Immature natural killer cell (primary cell): ENCODE measurements at regions not wholly inside any gene's neighbourhood (a gene's known extent, or its start where the extent isn't known, plus 50 kb on each side); places are given as distances from the start of the nearest gene placed in this dataset.

Source experiments
- DNase-seq, 3 donors: peaks; one replicate each; pipeline ENCODE4 v3.0.0; 2022; ENCODE audit warnings: mixed read lengths in 1 of 3
- H3K27ac Mint-ChIP-seq, 6 donors: one replicate each; pipeline ENCODE4 v1.8.0; 2020; ENCODE audit warnings: mixed read lengths in 6 of 6, mild to moderate bottlenecking in 5 of 6, inconsistent platforms in 4 of 6, moderate library complexity in 3 of 6
- H3K27me3 Mint-ChIP-seq, 3 donors: one replicate each; pipeline ENCODE4 v1.8.0; 2020 to 2021; ENCODE audit warnings: low read depth in 3 of 3, mild to moderate bottlenecking in 3 of 3, mixed read lengths in 3 of 3, moderate library complexity in 3 of 3, inconsistent platforms in 1 of 3
- H3K36me3 Mint-ChIP-seq, 3 donors: one replicate each; pipeline ENCODE4 v1.8.0; 2020; ENCODE audit warnings: mixed read lengths in 3 of 3, inconsistent platforms in 2 of 3, mild to moderate bottlenecking in 2 of 3
- H3K4me1 Mint-ChIP-seq, 2 donors: one replicate each; pipeline ENCODE4 v1.8.0; 2020; ENCODE audit warnings: inconsistent platforms in 2 of 2, mild to moderate bottlenecking in 2 of 2, mixed read lengths in 2 of 2, moderate library complexity in 1 of 2
- H3K4me3 Mint-ChIP-seq, 5 donors: one replicate each; pipeline ENCODE4 v1.8.0; 2020; ENCODE audit warnings: mild to moderate bottlenecking in 5 of 5, mixed read lengths in 5 of 5, inconsistent platforms in 3 of 5, moderate library complexity in 3 of 5
- H3K9me3 Mint-ChIP-seq, 6 donors: one replicate each; pipeline ENCODE4 v1.8.0; 2020; ENCODE audit warnings: mild to moderate bottlenecking in 6 of 6, mixed read lengths in 6 of 6, inconsistent platforms in 4 of 6, moderate library complexity in 3 of 6

GRCh38 chr16:86171329-86171728 lies 272.4 kb downstream of the IRF8 start:
- H3K4me3 Mint-ChIP-seq, result no peak overlapping the region
- H3K4me1 Mint-ChIP-seq, result peaks cover 3 to 10% of the 10 kb centered on the region in 2 donors
- peaks cover 2 to 9% (median 4%) of the 10 kb centered on the region in 3 donors for H3K27me3 Mint-ChIP-seq
- H3K27ac Mint-ChIP-seq, result no peak overlapping the region
- no peaks in the 10 kb centered on the region for H3K36me3 Mint-ChIP-seq
- peaks cover 0 to under 1% (median 0%) of the 10 kb centered on the region in 6 donors for H3K9me3 Mint-ChIP-seq
- DNase-seq, result no peak

GRCh38 chr16:86175816-86176215 lies 276.9 kb downstream of the IRF8 start:
- H3K4me1 Mint-ChIP-seq, result no peaks in the 10 kb centered on the region
- H3K27ac Mint-ChIP-seq, result no peak overlapping the region
- DNase-seq, result no peak
- no peaks in the 10 kb centered on the region for H3K9me3 Mint-ChIP-seq
- peaks cover 3 to 8% (median 8%) of the 10 kb centered on the region in 3 donors for H3K27me3 Mint-ChIP-seq
- no peak overlapping the region for H3K4me3 Mint-ChIP-seq
- no peaks in the 10 kb centered on the region for H3K36me3 Mint-ChIP-seq

- Mint-ChIP-seq H3K36me3 (no peaks in the 10 kb centered on the region), H3K4me1 (no peaks in the 10 kb centered on the region), H3K4me3 (no peak overlapping the region), H3K27me3 (peaks cover 3 to 8% (median 8%) of the 10 kb centered on the region in 3 donors), H3K27ac (no peak overlapping the region), H3K9me3 (no peaks in the 10 kb centered on the region)
- no peak for DNase-seq
Observed at GRCh38 chr16:86176462-86176861, 277.5 kb downstream of the IRF8 start.

GRCh38 chr16:86180244-86180643 lies 281.3 kb downstream of the IRF8 start:
- Mint-ChIP-seq H3K9me3 (no peaks in the 10 kb centered on the region), H3K27ac (no peak overlapping the region), H3K4me3 (no peak overlapping the region), H3K36me3 (no peaks in the 10 kb centered on the region), H3K4me1 (no peaks in the 10 kb centered on the region), H3K27me3 (peaks cover 4 to 8% (median 4%) of the 10 kb centered on the region in 3 donors)
- no peak for DNase-seq

- DNase-seq, result no peak
- H3K27ac Mint-ChIP-seq, result no peak overlapping the region
- H3K36me3 Mint-ChIP-seq, result no peaks in the 10 kb centered on the region
- no peaks in the 10 kb centered on the region for H3K9me3 Mint-ChIP-seq
- H3K4me3 Mint-ChIP-seq, result no peak overlapping the region
- no peaks in the 10 kb centered on the region for H3K4me1 Mint-ChIP-seq
- H3K27me3 Mint-ChIP-seq, result peaks cover 4 to 8% (median 4%) of the 10 kb centered on the region in 3 donors
Observed at GRCh38 chr16:86180780-86181179, 281.8 kb downstream of the IRF8 start.

- H3K4me3 Mint-ChIP-seq, result no peak overlapping the region
- no peak overlapping the region for H3K27ac Mint-ChIP-seq
- no peaks in the 10 kb centered on the region for H3K36me3 Mint-ChIP-seq
Observed at GRCh38 chr16:86181526-86181925, 282.6 kb downstream of the IRF8 start.

GRCh38 chr16:86184185-86184584 lies 285.2 kb downstream of the IRF8 start:
- no peaks in the 10 kb centered on the region for H3K36me3 Mint-ChIP-seq
- no peaks in the 10 kb centered on the region for H3K9me3 Mint-ChIP-seq
- H3K4me1 Mint-ChIP-seq, result no peaks in the 10 kb centered on the region
- no peak for DNase-seq
- no peak overlapping the region for H3K4me3 Mint-ChIP-seq
- peaks cover 0 to 5% (median 3%) of the 10 kb centered on the region in 3 donors for H3K27me3 Mint-ChIP-seq
- no peak overlapping the region for H3K27ac Mint-ChIP-seq

More at GRCh38 chr16:86181526-86181925, 282.6 kb downstream of the IRF8 start:
- Mint-ChIP-seq H3K9me3 (no peaks in the 10 kb centered on the region), H3K4me1 (no peaks in the 10 kb centered on the region), H3K27me3 (peaks cover 2 to 5% (median 4%) of the 10 kb centered on the region in 3 donors)
- DNase-seq, result no peak

- Mint-ChIP-seq H3K4me3 (no peak overlapping the region), H3K27ac (no peak overlapping the region), H3K4me1 (no peaks in the 10 kb centered on the region), H3K27me3 (peaks cover 0 to 8% (median 3%) of the 10 kb centered on the region in 3 donors), H3K36me3 (no peaks in the 10 kb centered on the region), H3K9me3 (no peaks in the 10 kb centered on the region)
- DNase-seq, result no peak
Observed at GRCh38 chr16:86185089-86185488, 286.1 kb downstream of the IRF8 start.

GRCh38 chr16:86186313-86186712 lies 287.4 kb downstream of the IRF8 start:
- no peaks in the 10 kb centered on the region for H3K36me3 Mint-ChIP-seq
- no peak overlapping the region for H3K27ac Mint-ChIP-seq
- DNase-seq, result no peak
- H3K4me3 Mint-ChIP-seq, result no peak overlapping the region
- H3K9me3 Mint-ChIP-seq, result no peaks in the 10 kb centered on the region
- H3K4me1 Mint-ChIP-seq, result no peaks in the 10 kb centered on the region
- peaks cover 0 to 11% (median 3%) of the 10 kb centered on the region in 3 donors for H3K27me3 Mint-ChIP-seq

- H3K27me3 Mint-ChIP-seq, result peaks cover 0 to 14% (median 4%) of the 10 kb centered on the region in 3 donors
- H3K36me3 Mint-ChIP-seq, result no peaks in the 10 kb centered on the region
- no peak for DNase-seq
- H3K4me1 Mint-ChIP-seq, result no peaks in the 10 kb centered on the region
- H3K4me3 Mint-ChIP-seq, result no peak overlapping the region
- no peak overlapping the region for H3K27ac Mint-ChIP-seq
- no peaks in the 10 kb centered on the region for H3K9me3 Mint-ChIP-seq
Observed at GRCh38 chr16:86189934-86190333, 291.0 kb downstream of the IRF8 start.

- Mint-ChIP-seq H3K27ac (no peak overlapping the region), H3K4me1 (no peaks in the 10 kb centered on the region), H3K9me3 (no peaks in the 10 kb centered on the region), H3K4me3 (no peak overlapping the region), H3K36me3 (no peaks in the 10 kb centered on the region), H3K27me3 (peaks cover 3 to 14% (median 4%) of the 10 kb centered on the region in 3 donors)
- no peak for DNase-seq
Observed at GRCh38 chr16:86191663-86192062, 292.7 kb downstream of the IRF8 start.

- no peak overlapping the region for H3K27ac Mint-ChIP-seq
- H3K27me3 Mint-ChIP-seq, result peaks cover 3 to 20% (median 9%) of the 10 kb centered on the region in 3 donors
- H3K36me3 Mint-ChIP-seq, result no peaks in the 10 kb centered on the region
- H3K4me1 Mint-ChIP-seq, result no peaks in the 10 kb centered on the region
- H3K9me3 Mint-ChIP-seq, result no peaks in the 10 kb centered on the region
- H3K4me3 Mint-ChIP-seq, result no peak overlapping the region
- no peak for DNase-seq
Observed at GRCh38 chr16:86193528-86194193, 294.7 kb downstream of the IRF8 start.

- Mint-ChIP-seq H3K27me3 (peaks cover 5 to 11% (median 9%) of the 10 kb centered on the region in 3 donors), H3K4me3 (no peak overlapping the region), H3K36me3 (peaks cover 0 to 4% (median 0%) of the 10 kb centered on the region in 3 donors), H3K9me3 (no peaks in the 10 kb centered on the region), H3K27ac (no peak overlapping the region), H3K4me1 (no peaks in the 10 kb centered on the region)
- DNase-seq, result no peak
Observed at GRCh38 chr16:86195863-86196630, 297.1 kb downstream of the IRF8 start.

- H3K27me3 Mint-ChIP-seq, result peaks cover 5 to 9% (median 7%) of the 10 kb centered on the region in 3 donors
- no peaks in the 10 kb centered on the region for H3K4me1 Mint-ChIP-seq
- peaks cover 0 to 4% (median 0%) of the 10 kb centered on the region in 3 donors for H3K36me3 Mint-ChIP-seq
- H3K27ac Mint-ChIP-seq, result no peak overlapping the region
- no peaks in the 10 kb centered on the region for H3K9me3 Mint-ChIP-seq
- DNase-seq, result no peak
- no peak overlapping the region for H3K4me3 Mint-ChIP-seq
Observed at GRCh38 chr16:86196687-86197391, 297.9 kb downstream of the IRF8 start.
